Amygdala (tissue), 56 donors: ENCODE measurements at regions not wholly inside any gene's neighbourhood (a gene's known extent, or its start where the extent isn't known, plus 50 kb on each side); places are given as distances from the start of the nearest gene placed in this dataset.

Source experiments
- DNase-seq, 56 donors: peaks; one replicate each; lab custom pipeline; 2025; lab: John Stamatoyannopoulos, UW

DNA sequence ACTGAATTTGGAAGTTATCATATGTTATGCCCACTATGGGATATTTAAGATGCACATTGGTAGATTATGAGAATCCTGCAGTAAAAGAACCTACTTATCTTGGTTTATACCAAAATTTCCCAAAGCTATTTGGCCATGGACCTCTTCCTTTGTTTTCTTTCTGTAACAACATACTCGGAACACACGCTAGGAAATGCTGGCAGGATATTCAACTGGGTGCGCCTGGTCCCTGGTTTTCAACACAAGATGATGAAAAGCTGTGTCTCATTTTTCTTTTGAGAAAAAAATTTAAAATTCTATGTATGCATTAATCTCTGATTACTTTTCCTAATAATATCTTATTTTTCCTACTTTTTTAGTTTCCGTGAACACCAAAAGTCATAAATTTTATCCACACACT is 128.5 kb upstream of the NRP1 start:
- no peak for DNase-seq

DNA sequence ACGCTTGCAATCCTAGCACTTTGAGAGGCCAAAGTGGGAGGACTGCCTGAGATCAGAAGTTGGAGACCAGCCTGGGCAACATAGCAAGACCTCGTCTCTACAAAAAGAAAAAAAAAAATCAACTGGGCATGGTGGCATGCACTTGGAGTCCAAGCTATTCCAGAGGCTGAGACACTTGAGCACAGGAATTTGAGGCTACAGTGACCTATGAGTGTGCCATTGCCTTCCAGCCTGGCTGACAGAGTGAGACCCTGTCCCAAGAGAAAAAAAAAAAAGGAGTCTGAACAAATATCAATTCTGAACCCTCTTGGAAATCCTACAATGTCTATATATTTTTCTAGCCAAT is 126.8 kb upstream of the NRP1 start:
- no peak for DNase-seq

DNA sequence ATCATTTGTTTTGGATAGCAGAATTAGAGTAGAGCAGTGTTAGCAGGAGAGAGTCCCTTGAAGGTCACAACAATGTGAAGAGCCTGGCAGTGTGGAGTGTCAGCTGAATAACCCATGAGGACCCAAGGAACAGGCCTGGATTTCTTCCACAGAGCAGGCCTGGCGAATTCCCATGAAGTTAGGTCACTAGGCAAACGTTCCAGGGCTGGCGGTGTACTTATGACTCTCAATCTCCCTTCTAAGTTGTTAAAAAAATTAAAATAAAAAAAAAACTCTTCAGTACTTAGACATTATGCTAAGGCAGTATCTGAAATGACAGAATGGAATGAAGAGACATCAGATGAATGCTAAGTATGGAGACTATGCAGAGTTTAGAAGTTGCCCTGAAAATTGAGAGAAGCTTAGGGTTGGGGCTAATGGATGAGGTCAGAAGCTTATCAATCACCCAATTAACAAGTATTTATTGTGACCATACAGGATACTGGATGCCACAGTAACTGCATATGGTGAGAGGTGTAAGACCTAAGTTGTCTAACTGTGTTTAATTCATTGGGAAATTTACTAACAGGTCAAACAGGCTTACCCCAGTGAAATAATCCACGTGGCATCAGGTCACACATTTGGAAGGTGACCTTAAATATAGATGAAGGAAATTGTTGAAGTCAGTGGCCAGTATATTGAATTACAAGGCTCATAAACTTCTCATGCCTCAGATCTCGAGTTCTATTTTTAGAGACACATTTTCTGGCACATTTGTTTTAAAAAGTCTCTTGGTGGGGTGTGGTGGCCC is 126.2 kb upstream of the NRP1 start:
- peak in 9 of 56 donors; percentile 2 to 28 (median 8) for DNase-seq

DNA sequence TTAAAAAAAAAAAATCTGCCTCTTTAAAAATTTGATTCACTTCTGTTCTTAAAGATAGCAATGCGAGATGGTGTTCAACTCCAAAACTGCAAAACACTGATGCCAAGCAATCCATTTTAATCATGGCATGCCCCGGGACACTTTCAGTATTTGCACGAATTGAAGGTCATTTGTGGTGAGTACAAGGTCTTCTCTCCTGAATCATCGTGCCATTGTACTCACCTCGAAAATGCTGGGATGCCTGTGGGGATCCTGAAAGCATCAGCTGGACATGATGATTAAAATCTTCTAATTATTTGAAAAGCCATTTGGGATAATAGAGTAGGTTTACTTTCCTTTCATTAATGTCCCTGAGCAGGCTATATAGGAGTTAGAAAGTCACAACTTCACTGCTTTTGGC is 125.1 kb upstream of the NRP1 start:
- DNase-seq, result no peak

DNA sequence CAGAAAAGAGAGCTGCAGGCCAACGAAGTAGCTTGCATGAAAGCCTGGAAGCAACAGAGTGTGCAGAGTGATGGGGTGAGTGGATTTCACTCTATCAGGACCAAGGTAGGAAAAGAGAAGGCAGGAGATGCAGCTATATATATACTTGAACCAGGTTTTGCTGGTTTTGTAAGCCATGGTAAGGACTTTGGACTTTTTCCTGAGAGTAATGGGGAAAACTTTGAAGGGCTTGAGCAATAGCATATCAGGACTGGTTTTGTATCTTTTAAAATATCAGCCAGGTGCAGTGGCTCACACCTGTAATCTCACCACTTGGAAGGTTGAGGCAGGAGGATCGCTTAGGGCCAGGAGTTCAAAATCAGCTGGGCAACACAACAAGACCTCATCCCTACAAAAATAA is 120.6 kb upstream of the NRP1 start:
- no peak for DNase-seq

DNA sequence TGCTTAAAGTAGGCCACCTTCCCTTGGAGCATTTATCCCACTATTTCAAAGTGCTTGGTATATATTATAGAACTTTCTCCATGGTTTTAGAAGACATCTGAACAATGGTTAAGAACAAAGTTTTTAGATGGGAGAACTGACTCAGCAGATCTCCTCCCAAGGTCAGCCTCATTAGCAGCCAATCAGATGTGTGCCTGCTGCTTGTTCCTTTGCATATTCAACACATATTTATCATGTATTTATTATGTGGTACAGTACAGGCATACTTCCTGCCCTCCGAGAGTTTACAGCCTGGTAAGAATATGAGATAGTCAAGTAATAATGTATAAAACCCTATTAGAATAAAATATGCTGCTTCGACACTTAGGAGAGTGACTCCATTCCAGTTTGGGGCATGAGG is 120.1 kb upstream of the NRP1 start:
- no peak for DNase-seq

DNA sequence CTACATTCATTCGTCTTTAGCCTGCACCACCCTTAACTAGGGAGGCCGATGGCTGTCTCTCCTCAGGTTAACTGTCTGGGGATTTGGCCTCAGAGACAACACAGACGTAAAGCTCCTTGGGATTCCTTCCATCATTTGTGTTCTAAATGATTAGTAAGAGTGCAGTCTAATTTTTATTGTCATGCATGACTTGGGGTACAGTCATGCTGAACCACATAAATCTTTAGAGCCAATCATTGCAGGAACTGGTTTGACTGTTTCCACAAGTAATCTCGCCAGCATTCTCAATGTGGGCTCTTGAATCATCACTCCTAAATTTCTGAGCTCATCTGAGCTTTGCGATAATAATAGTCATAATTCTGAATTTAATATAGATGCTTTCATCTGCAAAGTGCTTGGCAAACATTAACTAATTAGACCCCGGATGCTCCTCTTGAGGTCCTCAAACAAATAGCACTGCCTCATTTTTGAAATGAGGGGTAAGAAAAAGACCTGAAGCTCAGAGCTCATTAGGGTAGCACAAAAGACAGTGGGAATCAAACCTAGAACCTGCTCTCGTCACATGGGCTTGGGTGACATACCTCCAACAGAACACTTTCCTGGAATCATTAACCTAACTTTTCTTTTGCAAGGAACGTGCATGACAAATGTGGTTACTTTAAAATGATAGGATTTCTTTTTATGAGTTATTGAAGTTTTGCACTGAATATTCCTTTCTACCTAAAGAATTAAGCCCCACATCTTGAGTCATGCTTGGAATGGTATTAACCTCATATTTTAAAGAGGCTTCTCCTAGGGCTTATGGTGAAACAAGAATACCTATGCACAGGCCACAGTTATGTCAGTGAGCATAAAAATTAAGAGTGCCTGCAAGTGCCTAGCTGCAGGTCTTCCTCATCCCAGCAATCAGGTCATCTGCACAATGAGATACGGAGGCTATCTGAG is 118.9 kb upstream of the NRP1 start:
- DNase-seq, result no peak

DNA sequence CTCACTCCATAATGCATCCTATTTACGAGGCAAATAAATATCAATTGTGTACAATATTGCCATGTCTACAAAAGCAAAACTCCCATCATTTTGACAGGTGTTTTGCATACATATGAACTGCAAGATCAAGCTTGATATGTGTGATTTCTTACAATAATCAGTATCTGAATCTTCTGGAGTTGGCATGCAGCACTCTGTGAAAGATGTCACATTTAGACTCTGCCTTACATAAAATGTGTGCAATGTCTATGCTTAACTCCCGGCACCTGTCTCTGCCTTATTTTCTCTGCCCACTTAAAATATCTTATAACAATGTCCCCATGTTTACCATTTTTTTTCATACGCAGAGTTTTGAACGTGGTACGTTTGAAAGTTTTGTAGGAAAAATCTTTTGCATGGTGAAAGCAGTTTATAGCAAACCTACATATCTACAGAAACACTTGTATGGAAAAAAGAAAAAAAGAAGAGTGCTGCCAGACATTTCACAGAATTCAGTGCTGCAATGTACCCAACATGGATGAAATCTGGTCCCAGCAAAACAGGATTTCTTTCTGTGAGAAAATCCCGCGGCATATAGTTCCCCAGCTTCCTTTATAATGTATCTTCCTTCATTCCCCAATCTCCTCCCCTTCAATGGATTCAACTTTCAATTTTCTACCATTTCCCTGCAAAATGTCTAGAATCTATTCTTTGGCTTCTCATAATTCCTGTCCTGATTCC is 114.1 kb upstream of the NRP1 start:
- DNase-seq, result no peak

DNA sequence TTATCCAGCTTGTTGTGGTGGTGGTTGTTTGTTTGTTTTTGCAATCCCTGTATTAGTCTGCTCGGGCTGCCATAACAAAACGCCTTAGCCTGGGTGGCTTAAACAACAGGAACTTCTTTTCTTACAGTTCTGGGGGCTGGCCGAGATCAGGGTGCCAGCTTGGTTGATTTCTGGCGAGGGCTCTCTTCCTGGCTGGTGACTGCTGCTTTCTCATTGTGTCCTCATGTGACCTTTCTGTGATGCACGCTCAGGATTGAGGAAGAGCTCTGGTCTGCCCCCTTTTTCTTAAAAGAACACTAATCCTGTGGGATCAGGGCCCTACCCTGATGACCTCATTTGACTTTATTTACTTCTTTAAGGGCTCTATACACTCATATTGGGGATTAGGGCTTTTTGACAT is 107.1 kb upstream of the NRP1 start:
- no peak for DNase-seq

DNA sequence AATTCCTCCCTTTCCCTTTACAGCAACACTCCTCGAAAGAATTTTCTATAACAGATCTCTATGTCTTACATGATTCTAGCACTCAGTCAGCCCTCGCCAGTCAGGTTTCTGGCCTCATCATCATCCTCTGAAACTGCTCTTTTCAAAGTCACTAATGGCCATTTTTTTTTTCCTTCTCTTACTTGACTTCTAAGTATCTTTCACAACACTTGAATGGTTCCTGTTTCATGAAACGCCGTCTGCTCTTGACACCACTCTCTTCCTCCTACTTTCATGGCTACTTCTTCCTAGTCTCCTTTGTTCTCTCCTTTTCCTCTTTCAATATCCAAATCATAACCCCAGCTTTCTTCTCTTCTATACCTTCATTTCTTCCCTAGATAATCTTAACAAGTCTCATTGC is 100.5 kb upstream of the NRP1 start:
- DNase-seq, result no peak

DNA sequence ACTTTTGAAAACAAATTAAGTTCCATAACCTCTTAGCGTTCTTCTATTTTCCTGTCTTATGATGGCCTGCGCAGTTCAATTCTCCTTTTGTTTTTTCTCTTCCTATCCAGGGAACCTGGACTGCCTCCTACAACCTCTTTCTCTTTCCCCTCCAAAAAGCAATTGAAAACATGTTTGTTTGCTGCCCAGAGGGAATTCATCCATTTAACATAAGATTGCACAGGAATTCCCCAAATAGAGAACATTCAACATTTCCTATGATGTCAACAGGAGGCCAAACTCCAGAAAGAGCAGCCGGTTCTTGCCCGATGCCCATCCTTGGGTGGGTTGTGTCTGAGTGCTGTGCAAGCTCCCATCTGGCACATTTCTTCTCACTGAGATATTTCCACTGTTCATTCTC is 94.2 kb upstream of the NRP1 start:
- DNase-seq, result no peak

DNA sequence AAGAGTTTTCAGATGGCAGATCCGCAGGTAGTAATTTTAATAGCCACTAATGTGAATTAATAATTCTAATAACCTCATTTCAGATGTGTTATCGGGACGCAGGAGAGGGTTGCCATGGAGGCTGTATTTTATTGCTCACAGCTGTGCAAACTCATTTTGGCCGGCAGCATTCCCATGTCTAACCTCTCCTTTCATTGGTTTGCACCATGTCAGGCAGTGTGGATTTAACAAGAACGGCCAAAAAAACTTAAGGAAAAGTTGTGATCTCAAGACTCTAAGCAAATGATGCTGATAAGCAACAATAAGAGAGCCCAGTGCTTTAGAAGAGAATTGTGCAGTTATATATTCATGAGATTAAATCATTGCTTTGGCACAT is 88.7 kb upstream of the NRP1 start:
- no peak for DNase-seq

DNA sequence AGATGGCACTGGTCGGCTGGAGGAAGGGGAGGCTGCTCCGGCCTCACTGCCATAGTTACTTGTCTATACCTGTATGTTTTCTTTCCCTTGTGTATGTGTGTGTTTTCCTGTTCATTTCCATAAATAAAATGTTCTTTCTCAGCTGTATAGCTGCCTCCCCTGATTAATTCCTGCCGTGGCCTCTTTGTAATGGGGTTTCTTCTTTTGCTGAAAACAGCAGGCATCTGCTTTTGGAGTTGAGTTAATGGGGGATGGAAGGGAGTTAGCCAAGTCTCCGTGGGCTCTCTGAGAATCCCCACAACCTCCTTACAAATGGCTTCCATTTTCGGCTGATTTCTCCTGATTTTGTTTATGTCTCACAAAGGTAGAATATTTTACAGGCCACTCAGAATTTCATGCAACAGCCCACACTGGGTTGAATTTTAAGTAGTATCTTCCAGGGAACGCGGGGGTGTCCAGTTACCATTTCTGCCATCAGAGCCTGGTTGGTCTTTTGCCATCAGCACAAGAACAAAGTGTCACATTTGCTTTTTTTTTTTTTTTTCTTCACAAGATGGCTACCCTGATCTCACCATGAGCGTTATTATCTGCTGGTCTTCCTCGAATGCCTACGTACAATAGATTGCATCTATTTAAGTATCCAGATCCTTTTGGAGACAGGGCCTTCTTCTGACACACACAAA is 88.1 kb upstream of the NRP1 start:
- no peak for DNase-seq

DNA sequence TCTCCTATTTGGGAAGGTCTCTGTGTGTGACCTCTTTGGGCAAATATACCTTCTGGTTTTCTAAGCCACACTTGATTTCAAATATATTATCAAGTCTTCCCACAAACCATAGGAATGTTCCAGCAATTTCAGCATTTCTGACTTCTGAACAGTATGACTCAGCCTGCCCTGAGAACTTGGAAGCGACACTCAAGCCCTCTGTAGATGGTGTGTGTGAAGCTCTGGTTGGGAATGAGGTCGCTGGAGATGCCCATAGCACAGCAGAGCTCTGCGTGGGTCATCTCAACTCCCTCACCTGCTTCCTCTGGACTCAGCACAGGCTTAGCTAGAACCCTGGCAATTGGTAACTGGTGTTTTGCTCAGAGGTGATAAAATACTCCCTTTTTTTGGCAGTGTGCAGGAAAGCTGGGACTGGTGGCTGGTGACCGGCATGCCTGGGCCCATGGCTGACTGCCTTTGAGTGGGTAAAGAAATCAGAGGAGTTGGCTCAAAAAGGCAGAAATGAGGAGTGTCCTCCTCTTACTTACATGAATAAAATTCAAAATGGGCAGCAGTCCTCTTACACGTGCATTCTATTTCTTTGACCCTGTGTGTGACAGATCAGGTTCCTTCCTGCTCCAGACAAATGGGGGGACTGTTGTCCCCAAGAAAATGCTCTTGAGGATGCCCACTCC is 87.5 kb upstream of the NRP1 start:
- DNase-seq, result no peak

DNA sequence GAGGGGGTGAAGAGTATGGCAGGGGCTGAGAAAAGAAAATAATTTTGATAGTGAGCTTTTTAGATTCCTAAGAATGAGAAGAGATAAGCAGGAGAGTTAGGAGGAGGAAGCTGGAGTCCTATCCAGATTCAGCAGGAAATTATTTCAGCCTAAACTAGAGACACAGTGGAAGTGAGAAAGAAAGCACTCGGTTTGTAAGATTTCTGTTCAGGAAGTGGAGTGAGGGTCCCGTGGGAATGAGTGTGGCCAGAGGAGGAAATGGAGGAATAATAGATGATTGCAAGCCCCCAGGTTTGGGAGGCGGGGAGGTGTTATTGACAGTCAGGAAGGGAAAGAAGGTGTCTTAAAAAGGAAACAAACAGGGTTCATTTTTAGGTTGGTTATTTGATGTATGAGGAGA is 84.8 kb upstream of the NRP1 start:
- DNase-seq, result no peak

DNA sequence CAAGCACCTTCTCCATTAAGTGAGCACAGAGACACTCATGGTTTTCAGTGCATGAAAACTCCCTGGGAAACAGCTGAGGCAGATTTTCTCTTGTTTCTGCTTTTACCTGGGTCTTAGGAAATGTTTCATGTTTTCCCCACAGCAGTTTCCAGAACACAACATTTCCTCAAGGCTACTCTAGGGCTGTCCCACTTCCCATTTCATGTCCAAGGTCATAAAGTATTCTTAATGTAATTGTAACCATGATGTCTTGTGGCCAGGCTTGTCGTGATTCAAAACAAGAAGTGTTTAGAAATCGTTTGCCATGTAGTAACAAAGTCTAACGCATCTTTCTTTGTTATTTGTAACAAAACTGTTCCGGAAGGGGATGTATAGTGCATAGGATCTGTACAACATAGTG is 83.8 kb upstream of the NRP1 start:
- DNase-seq, result no peak

DNA sequence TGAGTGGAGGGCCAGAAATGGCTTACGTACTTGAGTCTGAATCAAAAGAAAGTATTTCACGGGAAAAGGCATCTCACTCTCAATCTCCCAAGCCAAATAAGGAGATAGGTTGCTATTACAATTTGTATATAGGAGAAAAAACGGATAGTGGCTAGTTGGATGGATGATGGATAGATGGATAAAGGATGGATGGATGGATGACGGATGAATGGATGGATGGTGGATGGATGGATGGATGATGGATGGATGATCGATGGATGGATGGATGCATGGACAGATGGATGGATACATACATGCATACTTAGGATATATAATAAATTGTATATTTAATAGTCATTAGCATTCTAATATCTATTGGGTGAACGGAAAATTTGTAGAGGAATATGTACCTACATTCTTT is 82.2 kb upstream of the NRP1 start:
- DNase-seq, result no peak

DNA sequence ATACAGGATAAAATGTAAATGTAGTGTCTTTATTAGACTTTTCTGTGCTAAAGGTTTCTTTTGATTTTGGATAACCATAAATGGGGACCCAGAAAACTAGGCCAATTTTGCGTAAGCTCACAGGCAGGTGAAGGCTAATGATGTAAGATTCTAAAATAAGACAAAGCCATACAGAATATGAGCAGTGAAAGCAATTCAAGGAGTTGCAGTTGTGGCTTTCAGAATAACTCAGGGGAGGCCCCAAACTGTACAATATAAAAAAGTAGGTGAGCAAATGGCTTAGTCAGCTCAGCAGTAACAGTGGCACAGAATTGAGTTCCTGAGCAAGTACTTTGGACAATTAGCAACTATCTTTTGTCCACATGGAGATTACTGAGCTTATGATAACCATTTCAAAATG is 81.7 kb upstream of the NRP1 start:
- DNase-seq, result no peak

DNA sequence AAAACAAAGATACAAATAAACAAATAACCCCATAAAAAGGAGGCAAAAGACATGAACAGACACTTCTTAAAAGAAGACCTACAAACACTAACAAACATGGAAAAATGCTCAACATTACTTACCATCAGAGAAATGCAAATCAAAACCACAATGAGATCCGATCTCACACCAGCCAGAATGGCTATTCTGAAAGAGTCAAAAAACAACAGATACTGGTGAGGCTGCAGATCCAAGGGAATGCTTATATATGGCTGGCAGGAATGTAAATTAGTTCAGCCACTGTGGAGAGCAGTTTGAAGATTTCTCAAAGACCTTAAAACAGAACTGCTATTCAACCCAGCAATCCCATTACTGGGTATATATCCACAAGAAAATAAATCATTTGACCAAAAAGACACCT is 80.4 kb upstream of the NRP1 start:
- DNase-seq, result no peak

DNA sequence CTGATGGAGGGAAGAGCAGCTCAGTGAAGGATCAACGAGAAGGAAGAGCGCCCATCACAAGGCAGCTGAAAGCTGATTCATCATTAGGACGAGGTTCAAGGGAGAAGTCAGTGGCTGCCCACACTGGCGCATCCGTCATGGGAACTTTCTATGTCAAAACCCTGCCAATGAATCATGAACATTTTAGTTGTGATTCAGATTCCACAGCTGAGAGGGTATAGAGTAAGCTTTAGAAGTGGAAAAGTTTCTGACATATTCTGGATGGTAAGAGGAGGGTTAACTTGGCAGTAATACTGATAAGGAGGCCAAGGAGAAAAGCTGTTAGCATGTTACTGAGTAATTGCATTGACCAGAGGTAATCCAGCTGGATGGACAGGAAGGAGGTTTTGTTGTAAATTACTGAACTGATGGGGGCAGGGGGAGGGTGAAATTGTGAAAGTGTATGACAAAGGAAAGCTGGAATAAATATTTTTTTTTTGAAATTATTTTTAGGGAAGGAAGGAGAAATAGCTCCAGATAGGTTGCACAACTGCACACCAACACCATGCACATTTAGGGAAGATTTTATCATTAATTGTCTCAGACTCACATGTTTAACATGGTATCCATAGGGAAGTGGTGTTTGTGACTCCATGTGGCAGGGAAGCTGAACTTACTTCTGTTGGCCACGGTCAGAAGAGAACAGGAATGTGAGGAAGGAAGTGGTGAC is 78.3 kb upstream of the NRP1 start:
- no peak for DNase-seq
